Upper lobe of right lung (tissue), 1 donor: ENCODE measurements at regions not wholly inside any gene's neighbourhood (a gene's known extent, or its start where the extent isn't known, plus 50 kb on each side); places are given as distances from the start of the nearest gene placed in this dataset.

ENCODE experiments used
- ATAC-seq: fragments of 200-7000 bp; cut with Tn5 transposase; one replicate; pipeline ENCODE4 v1.9.1; 2020; ENCODE audit warnings: mild to moderate bottlenecking, moderate library complexity
- DNase-seq: peaks from one replicate; pipeline ENCODE4 v3.0.0-alpha.2; 2020
- H3K27ac ChIP-seq: fragments of 200-600 bp; one replicate; pipeline ENCODE4 v1.8.0; 2022
- H3K27me3 ChIP-seq: fragments of 200-600 bp; one replicate; pipeline ENCODE4 v1.8.0; 2022; ENCODE audit warnings: mild to moderate bottlenecking
- H3K36me3 ChIP-seq: fragments of 200-600 bp; one replicate; pipeline ENCODE4 v1.8.0; 2022
- H3K4me1 ChIP-seq: fragments of 200-600 bp; one replicate; pipeline ENCODE4 v1.8.0; 2022
- H3K4me3 ChIP-seq: fragments of 200-600 bp; one replicate; pipeline ENCODE4 v1.8.0; 2022; ENCODE audit warnings: mild to moderate bottlenecking
- H3K9me3 ChIP-seq: fragments of 200-600 bp; one replicate; pipeline ENCODE4 v1.8.0; 2022
- CTCF ChIP-seq: fragments of 200-600 bp; IDR thresholded peaks from one replicate; pipeline ENCODE4 v1.8.0; 2022; ENCODE audit warnings: antibody characterized with exemption
- intact Hi-C: fragments of 100-400 bp; cut with DNase I; formaldehyde crosslinking; loops from one replicate; pipeline ENCODE4 v1.11.0; 2022
- donor health status: DM: no; HTN: yes; CAD: no; lungs with severe emphysema.

- TF ChIP-seq CTCF: no peak
Observed at GRCh38 chr7:53110425-53110824, 75.0 kb downstream of the POM121L12 start.

GRCh38 chr7:53111031-53111430 is 75.6 kb downstream of the POM121L12 start:
- no peaks in the 10 kb centered on the region for H3K27me3 ChIP-seq
- H3K9me3 ChIP-seq: no peaks in the 10 kb centered on the region
- H3K27ac ChIP-seq: no peak overlapping the region
- intact Hi-C loops: no loop called here
- no peak overlapping the region for H3K4me3 ChIP-seq
- no peaks in the 10 kb centered on the region for H3K4me1 ChIP-seq
- TF ChIP-seq CTCF: no peak
- no peaks in the 10 kb centered on the region for H3K36me3 ChIP-seq
- no peak for ATAC-seq
- no peak for DNase-seq

More at GRCh38 chr7:53110425-53110824, 75.0 kb downstream of the POM121L12 start:
- Histone ChIP-seq H3K4me1 (no peaks in the 10 kb centered on the region), H3K27me3 (no peaks in the 10 kb centered on the region), H3K9me3 (no peaks in the 10 kb centered on the region), H3K4me3 (no peak overlapping the region), H3K27ac (no peak overlapping the region), H3K36me3 (no peaks in the 10 kb centered on the region)
- ATAC-seq (no peak), DNase-seq (no peak)
- intact Hi-C loops: no loop called here

GRCh38 chr7:53113424-53113823 is 78.0 kb downstream of the POM121L12 start:
- ATAC-seq (no peak), DNase-seq (no peak)
- Histone ChIP-seq H3K9me3 (no peaks in the 10 kb centered on the region), H3K27ac (no peak overlapping the region), H3K4me3 (no peak overlapping the region), H3K27me3 (no peaks in the 10 kb centered on the region), H3K4me1 (no peaks in the 10 kb centered on the region), H3K36me3 (no peaks in the 10 kb centered on the region)
- intact Hi-C loops: no loop called here
- no peak for TF ChIP-seq CTCF

GRCh38 chr7:53119514-53119941 is 84.1 kb downstream of the POM121L12 start:
- no peak overlapping the region for H3K4me3 ChIP-seq
- intact Hi-C loops: no loop called here
- TF ChIP-seq CTCF: no peak
- no peak overlapping the region for H3K27ac ChIP-seq
- no peaks in the 10 kb centered on the region for H3K27me3 ChIP-seq
- ATAC-seq (peak; percentile 43), DNase-seq (no peak)
- H3K9me3 ChIP-seq: no peaks in the 10 kb centered on the region
- H3K4me1 ChIP-seq: no peaks in the 10 kb centered on the region
- H3K36me3 ChIP-seq: no peaks in the 10 kb centered on the region

- Histone ChIP-seq H3K4me1 (no peaks in the 10 kb centered on the region), H3K4me3 (no peak overlapping the region), H3K36me3 (no peaks in the 10 kb centered on the region), H3K27me3 (no peaks in the 10 kb centered on the region), H3K9me3 (no peaks in the 10 kb centered on the region), H3K27ac (no peak overlapping the region)
- DNase-seq: no peak
- intact Hi-C loops: no loop called here
- ATAC-seq: no peak
- no peak for TF ChIP-seq CTCF
Observed at GRCh38 chr7:53121374-53121773, 85.9 kb downstream of the POM121L12 start.

GRCh38 chr7:53131697-53132096 is 96.3 kb downstream of the POM121L12 start:
- H3K27ac ChIP-seq: no peak overlapping the region
- no peaks in the 10 kb centered on the region for H3K36me3 ChIP-seq
- TF ChIP-seq CTCF: no peak
- no peak for ATAC-seq
- no peak overlapping the region for H3K4me3 ChIP-seq
- H3K4me1 ChIP-seq: no peaks in the 10 kb centered on the region
- H3K9me3 ChIP-seq: no peaks in the 10 kb centered on the region
- DNase-seq: no peak
- intact Hi-C loops: no loop called here
- H3K27me3 ChIP-seq: no peaks in the 10 kb centered on the region
